ENCODE measurements at regions not wholly inside any gene's neighbourhood (a gene's known extent, or its start where the extent isn't known, plus 50 kb on each side); places are given as distances from the start of the nearest gene placed in this dataset.

DNA sequence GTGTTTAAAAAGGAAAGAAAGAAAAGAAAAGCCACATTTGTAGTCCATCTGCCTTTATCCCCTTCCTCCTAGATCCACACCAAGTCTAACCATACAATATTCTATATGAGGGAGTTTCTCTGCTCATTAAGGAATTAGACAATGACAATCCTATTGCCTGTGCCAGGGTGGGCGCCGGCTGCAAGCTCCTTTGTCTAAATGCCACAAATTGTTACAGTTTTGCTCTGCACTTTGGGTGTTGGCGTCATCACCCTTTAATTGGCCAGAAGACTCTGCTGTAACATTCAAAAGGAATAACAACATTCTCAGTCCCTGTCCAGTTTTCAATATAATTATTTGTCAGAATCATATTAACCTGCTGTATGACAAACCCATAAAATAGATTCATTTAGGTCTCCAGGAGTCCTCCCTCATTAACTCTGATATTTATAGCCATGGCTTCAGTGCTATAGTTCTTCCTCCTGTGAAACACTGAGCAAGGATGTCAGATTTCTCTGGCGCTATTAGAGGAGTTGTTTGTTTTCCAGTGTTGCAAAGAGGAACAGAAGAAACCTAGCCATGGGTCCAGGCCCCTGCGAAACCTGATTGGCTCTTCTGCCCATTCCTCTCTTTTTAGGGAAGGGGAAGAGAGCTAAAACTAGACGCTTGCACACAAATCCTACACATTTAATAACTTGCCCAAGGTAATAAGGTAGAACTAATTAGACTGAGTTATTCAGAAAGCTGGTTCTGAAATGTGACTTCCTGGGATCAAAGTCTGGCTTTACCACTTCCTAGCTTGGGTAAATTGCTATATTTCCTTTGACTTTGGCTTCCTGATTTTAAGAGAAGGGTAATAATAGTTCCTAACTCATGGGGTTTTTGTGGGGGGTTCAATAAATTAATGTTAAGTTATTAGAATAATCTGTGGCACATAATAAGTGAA is 112.4 kb downstream of the CD47 start:
- TF ChIP-seq POLR2A (IDR thresholded peaks at IDR 0.05) (no peak), CTCF (IDR thresholded peaks at IDR 0.05) (no peak)

Measured in lower leg skin (tissue), 3 donors.